ENCODE measurements at regions not wholly inside any gene's neighbourhood (a gene's known extent, or its start where the extent isn't known, plus 50 kb on each side); places are given as distances from the start of the nearest gene placed in this dataset.

- Histone ChIP-seq H3K36me3 (ENCODE audit: control insufficient read depth in 1 of 2, insufficient read depth in 2 of 2, low read length in 2 of 2) (no peaks in the 10 kb centered on the region), H2AFZ (ENCODE audit: low read depth, low read length, poor library complexity, severe bottlenecking) (no peak overlapping the region), H3K27ac (ENCODE audit: low read depth, low read length) (no peak overlapping the region), H3K79me2 (ENCODE audit: insufficient read depth, low read length) (no peaks in the 10 kb centered on the region), H3K27me3 (ENCODE audit: insufficient read depth, low read length) (peaks cover 43% of the 10 kb centered on the region), H3K9ac (ENCODE audit: low read length) (no peak overlapping the region), H3K9me2 (ENCODE audit: insufficient read depth) (no peaks in the 10 kb centered on the region), H3K4me2 (ENCODE audit: low read length) (no peak overlapping the region), H3K4me3 (replicated peaks in 1 of 2; ENCODE audit: low read depth in 1 of 2, low read length in 2 of 2) (no peak overlapping the region), H4K20me1 (ENCODE audit: insufficient read depth) (no peaks in the 10 kb centered on the region), H3K9me3 (ENCODE audit: control insufficient read depth in 1 of 2, insufficient read depth in 1 of 2, low read depth in 1 of 2, low read length in 2 of 2) (no peaks in the 10 kb centered on the region), H3K4me1 (ENCODE audit: control insufficient read depth in 1 of 2, insufficient read depth in 2 of 2, low read length in 2 of 2) (no peaks in the 10 kb centered on the region)
- ChIA-PET POLR2A (no interaction called here), CTCF (no interaction called here), RAD21 (ENCODE audit: low non-redundant PET in 1 of 2, low total read pairs in 2 of 2, uncharacterized antibody in 2 of 2, unreplicated experiment in 2 of 2) (no interaction called here)
- ATAC-seq, result no peak
- intact Hi-C loops (cut with micrococcal nuclease), result no loop called here
- no peak for TF ChIP-seq ATF3 (IDR thresholded peaks at IDR 0.05)
- no peak for TF ChIP-seq EZH2phosphoT487 (IDR thresholded peaks at IDR 0.05; ENCODE audit: borderline replicate concordance)
- no peak for TF ChIP-seq SRF (IDR thresholded peaks at IDR 0.05; ENCODE audit: low read depth)
- no peak for TF ChIP-seq RAD21 (IDR thresholded peaks at IDR 0.05; ENCODE audit: low read depth)
- no peak for TF ChIP-seq SP1 (IDR thresholded peaks at IDR 0.05; ENCODE audit: low read depth)
- TF ChIP-seq TCF7L2 (IDR thresholded peaks at IDR 0.05; ENCODE audit: borderline replicate concordance, extremely low read depth, insufficient read depth, insufficient read length), result no peak
- TF ChIP-seq EGR1 (IDR thresholded peaks at IDR 0.05; ENCODE audit: low read depth), result no peak
- TF ChIP-seq YY1 (IDR thresholded peaks at IDR 0.05; ENCODE audit: extremely low read depth, insufficient replicate concordance, low read depth, low read length), result no peak
- TF ChIP-seq POLR2A (IDR thresholded peaks at IDR 0.05; ENCODE audit: borderline replicate concordance, extremely low read depth, insufficient read depth, insufficient read length), result no peak
- no peak for TF ChIP-seq CTCF (IDR thresholded peaks at IDR 0.05 in 2 of 3, conservative IDR thresholded peaks at IDR 0.05 in 1 of 3; ENCODE audit: borderline replicate concordance in 1 of 3, insufficient read depth in 1 of 3, low read depth in 2 of 3, low read length in 2 of 3)
- no peak for TF ChIP-seq CEBPB (IDR thresholded peaks at IDR 0.05; ENCODE audit: low read depth)
- TF ChIP-seq ZFX (IDR thresholded peaks at IDR 0.05), result no peak
- TF ChIP-seq REST (IDR thresholded peaks at IDR 0.05; ENCODE audit: low read depth), result no peak
- TF ChIP-seq ELF1 (IDR thresholded peaks at IDR 0.05; ENCODE audit: borderline replicate concordance, low read depth), result no peak
- no peak for TF ChIP-seq ZNF274 (IDR thresholded peaks at IDR 0.05; ENCODE audit: low read depth, low read length)
- TF ChIP-seq SIN3A (IDR thresholded peaks at IDR 0.05; ENCODE audit: low read depth), result no peak
- no peak for TF ChIP-seq POLR2AphosphoS5 (IDR thresholded peaks at IDR 0.05; ENCODE audit: low read depth, low read length)
- no peak for DNase-seq (ENCODE audit: low read depth, low spot score)
- BruUV-seq (replicated peaks), result no TSS peak
Observed at GRCh38 chr9:134968011-134968822, 50.5 kb upstream of the FCN1 start.

All from HCT116 (cell line).